Fibroblast of peridontal ligament (primary cell): ENCODE measurements at regions not wholly inside any gene's neighbourhood (a gene's known extent, or its start where the extent isn't known, plus 50 kb on each side); places are given as distances from the start of the nearest gene placed in this dataset.
A peak's percentile ranks its signal among the peaks of the same experiment; 100 is the strongest.
"Not testable (repeated sequence)": the region's sequence is repeated elsewhere in the genome, so short reads cannot be mapped to it uniquely, and the experiment has no call there.

Experiments used
- DNase-seq: peaks from one replicate; pipeline ENCODE4 v3.0.0-alpha.2; 2010; ENCODE audit errors: extremely low read depth

- no peak for DNase-seq
Measured at GRCh38 chr1:219352961-219353651, 179.4 kb downstream of the LYPLAL1 start.

GRCh38 chr1:219350172-219350931 lies 176.7 kb downstream of the LYPLAL1 start:
- peak; percentile 65 for DNase-seq

DNA sequence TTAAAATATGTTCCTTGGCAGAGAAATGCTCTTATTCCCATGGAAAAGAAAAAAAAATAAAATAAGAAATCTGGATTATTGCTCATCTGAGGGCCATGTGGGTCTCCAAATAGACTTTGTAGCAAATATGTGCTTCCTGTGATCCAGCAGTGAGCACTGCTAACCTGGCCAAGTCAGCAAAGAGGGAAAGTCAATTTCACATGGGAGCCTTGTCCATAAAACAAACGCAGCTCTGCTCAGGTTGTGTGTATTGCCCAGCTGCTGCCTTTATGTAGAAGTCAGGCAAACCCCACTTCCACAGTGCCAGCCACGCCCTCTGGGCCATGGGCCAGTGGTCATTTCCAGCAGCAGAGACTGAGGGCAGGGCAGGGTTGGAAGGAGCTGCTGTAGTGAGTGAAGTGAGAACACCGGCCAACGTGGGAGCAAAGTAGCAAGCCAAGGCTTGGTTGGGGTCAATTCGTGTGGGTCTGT lies 174.3 kb downstream of the LYPLAL1 start:
- no peak for DNase-seq

- no peak for DNase-seq
Measured at GRCh38 chr1:219347376-219347775, 173.7 kb downstream of the LYPLAL1 start.

DNA sequence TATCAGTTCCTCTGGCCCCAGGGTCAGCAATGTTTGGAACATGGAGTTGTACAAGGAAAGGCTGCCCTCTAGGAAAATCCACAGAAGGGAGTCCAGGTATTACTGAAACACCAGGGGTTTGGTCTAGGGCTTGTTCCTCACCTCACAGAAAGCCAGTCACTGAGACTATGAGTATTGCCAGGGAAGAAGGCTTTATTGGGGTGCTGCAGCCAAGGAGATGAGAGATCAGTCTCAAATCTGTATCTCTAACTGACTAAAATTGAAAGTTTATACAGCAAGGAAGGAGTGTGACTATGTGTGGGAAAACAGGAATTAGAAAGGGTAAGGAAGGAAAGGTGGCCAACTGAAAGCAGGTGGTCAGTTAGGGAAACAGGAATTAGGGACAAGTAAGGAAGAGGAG lies 172.3 kb downstream of the LYPLAL1 start:
- DNase-seq = no peak

DNA sequence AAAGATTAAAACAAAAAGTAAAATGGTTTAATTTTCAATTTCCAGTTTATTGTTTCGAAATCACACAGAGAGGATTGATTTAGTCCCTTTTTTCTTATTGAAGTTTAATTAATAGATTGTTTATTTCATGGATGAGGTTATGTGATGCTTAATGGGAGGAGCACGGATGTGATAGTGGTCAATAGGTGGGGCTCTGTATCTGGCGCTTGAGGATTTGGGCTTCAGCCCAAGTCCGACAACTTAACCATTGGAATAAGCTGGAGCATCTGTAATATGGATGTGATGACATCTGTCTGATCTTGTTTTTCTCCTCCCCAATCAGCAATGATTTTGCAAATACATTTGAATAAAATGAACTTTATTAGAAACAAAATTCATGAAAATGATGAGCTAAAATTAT lies 169.2 kb downstream of the LYPLAL1 start:
- no peak for DNase-seq

DNA sequence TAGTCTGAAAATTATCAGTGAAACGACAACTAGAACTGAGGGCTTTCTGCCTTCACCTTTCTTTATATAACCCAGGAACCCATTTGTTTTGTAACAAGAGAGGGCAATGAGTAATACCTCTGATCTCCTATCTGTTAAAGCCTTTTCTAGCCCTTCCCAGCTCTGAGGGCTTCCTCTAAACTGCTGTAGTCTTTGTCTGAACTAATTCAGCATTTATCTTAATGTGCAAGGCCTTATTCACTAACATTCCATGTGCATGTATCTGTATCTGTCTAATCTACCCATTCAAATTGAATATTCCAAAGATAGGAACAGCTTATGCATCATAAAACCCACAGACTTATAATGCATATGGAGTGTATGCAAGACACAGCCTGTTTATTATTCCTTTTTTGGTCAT lies 167.1 kb downstream of the LYPLAL1 start:
- DNase-seq = no peak

- peak; percentile 97 for DNase-seq
Measured at GRCh38 chr1:219339466-219339865, 165.8 kb downstream of the LYPLAL1 start.

DNA sequence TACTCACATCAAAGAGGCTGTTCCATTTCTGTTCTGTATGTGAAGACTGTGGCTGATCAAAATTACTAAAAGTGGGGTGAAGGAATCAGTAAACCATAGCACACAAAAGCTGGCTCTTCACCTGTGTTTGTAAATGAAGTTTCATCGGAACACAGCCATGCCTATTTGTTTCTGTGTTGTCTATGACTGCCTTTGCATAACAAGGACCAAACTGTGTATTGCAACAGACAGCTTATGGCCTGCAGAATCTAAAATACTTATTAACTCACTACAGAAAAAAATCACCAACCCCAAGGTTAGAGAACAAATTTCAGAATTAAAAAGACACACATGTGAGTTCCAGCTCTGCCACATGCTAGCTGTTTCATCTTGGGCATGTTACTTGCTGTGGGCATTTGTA lies 163.9 kb downstream of the LYPLAL1 start:
- DNase-seq = peak; percentile 29

DNA sequence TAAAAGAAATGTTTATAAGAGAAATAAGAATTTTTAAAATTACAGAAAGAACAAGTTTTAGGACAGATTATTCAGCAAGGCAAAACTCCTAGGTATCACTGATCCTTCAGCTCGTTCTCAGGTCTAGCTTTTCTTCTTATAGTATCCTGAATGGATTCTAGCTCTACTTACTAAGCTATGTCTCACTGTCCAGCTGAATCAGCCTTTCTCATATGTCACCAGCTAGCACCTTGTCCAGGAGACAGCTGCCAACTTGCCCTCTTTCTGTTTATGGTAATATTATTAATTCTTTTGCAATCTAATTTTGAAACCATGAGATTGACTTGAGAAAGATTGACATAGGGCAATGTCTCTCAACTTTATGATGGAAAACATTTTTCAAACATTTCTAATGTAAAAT lies 159.9 kb downstream of the LYPLAL1 start:
- no peak for DNase-seq

GRCh38 chr1:219331424-219331823 lies 157.7 kb downstream of the LYPLAL1 start:
- no peak for DNase-seq

DNA sequence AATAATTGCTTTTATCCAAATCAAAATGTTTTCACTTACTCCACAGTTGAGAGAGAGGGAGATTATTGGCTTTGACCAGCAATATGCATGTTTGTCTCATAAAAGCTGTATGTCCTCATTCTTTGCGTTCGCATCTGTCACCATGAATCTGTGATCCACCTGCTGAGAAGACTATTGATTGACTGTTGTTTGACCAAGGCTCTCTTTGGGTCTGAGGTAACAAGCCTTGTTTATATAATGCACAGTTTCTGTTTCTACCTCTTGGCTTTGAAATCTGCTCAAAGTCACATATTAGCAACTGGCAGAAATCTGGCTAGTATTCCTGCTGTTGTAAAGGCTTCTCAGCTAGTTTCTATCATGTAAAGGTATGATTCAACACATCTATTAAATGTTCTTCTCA lies 157.0 kb downstream of the LYPLAL1 start:
- no peak for DNase-seq

DNA sequence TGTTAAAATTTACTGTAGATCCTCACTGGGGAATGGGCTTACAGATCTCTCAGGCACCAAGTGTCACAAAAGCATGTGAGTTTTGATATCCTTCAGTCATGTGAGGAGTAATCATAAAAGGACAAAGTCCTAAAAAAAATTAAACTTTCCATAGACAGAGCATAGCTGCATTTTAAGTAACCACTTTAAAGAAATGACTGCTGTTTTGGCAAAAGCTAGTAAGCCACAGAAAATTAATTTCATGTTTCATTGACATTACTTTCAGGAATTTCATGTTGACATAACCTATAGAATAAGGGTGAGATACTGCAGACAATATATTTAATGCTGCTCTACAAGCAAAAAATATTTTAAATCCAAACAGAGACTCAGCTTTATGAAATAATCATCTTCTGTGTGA lies 156.3 kb downstream of the LYPLAL1 start:
- DNase-seq = peak; percentile 15

- peak; percentile 57 for DNase-seq
Measured at GRCh38 chr1:219329578-219329977, 155.9 kb downstream of the LYPLAL1 start.

DNA sequence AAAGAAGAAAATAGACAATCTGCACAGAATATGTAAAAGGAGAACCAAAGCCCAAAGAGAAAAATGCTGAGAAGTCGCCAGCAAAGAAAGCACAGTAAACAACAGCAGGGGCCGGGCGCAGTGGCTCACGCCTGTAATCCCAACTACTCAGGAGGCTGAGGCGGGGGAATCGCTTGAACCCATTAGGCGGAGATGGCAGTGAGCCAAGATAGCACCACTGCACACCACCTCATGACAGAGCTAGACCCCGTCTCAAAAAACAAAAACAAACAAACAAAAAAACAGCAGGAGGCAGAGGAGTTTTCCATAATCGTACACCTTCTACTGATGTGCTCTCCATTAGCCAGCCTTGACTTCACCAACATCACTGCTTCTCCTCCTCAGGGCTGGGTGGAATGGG lies 153.2 kb downstream of the LYPLAL1 start:
- DNase-seq = no peak

- no peak for DNase-seq
Measured at GRCh38 chr1:219325368-219325742, 151.7 kb downstream of the LYPLAL1 start.

DNA sequence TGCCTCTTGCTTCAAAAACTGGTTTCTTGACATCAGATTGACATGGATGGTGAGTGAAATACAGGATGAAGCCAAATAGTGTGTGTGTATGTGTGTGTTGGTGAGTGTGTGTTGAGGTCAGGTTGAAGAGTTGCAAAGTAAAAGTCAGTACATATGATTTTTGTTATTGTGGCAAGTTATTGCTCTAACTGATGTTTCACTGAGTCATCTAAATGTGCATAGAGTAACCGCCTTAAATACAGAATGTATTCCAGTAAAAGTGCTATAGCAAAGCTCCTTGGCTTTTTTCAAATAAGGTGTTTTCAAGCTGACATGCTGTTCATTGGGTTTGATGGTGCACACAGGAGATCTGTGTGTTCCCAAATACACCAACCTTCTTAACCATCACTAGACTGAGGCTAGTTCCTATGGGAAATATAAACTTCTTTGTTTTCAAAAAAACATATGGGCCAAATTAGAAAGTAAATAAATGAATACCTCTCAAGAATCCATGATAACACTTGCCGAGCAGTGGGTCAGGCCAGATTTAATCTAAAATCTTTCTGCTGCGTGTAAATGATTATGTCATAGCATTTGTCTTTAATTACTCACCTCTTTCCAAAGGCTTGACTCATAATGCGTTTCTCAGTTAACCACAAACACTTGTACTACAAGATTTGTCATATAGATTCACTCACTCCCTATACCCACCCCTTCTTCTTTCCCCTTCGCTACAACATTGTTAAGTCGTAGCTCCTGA lies 151.1 kb downstream of the LYPLAL1 start:
- peak; percentile 97 for DNase-seq

DNA sequence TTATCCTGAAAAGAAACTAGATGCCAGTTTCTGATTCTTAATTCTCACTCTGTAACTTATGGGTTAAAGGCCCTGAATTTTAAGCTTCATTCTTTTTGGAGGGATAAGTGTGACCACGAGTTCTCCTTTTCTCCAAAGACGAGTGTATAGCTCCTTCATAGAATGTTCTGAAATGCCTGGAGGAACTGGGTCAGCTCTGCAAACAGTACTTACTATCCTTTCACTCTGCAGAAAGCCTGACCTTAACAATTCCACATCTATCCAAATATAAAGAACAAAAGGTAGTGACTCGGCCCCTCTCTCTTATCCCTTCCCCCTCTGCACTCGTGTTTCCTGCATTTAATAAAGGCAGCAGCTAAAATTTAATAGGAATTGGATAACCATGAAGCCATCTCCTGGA lies 150.5 kb downstream of the LYPLAL1 start:
- no peak for DNase-seq

DNA sequence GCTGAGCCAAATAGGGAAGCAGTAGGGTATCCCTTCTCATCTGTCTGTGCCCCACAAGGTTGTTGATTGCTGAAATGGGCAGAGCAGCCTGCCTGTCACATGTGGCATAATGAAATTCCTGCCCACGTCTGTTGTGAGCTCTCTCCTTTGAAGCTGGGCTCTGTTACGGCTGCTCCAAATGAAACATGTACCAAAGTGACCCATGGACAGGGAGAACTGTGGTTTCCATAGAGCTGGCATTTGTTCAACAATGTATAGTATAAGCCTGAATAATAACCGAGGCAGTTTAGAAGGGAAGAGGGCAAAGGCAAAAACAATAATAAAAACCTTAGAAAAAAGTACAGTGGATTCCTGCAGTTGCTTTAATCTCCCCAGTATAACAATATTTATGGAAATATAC lies 149.7 kb downstream of the LYPLAL1 start:
- DNase-seq = no peak

DNA sequence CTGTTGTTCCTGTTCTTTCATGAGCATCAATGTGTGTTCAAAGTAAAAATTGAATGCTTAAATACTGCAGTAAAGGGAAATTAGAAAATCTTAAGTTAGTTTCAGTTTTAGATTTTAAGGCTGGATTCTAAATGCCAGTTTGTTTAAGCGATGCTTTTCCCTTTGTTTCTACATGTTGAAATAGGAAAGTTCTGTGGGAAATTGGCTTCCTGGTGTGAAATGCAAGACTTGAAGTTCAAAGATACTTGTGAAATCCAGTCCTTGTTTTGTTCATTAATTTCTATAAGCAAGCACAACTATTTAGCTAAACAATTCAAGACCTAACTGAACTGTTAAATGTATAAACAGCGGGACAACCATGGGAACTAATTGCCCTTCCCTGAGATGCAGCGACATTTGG lies 149.1 kb downstream of the LYPLAL1 start:
- peak; percentile 60 for DNase-seq

DNA sequence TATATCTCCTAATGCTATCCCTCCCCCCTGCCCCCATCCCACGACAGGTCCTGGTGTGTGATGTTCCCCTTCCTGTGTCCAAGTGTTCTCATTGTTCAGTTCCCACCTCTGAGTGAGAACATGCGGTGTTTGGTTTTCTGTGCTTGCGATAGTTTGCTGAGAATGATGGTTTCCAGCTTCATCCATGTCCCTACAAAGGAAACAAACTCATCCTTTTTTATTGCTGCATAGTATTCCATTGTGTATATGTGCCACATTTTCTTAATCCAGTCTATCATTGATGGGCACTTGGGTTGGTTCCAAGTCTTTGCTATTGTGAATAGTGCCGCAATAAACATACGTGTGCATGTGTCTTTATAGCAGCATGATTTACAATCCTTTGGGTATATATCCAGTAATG lies 146.9 kb downstream of the LYPLAL1 start:
- not testable (repeated sequence) for DNase-seq

DNA sequence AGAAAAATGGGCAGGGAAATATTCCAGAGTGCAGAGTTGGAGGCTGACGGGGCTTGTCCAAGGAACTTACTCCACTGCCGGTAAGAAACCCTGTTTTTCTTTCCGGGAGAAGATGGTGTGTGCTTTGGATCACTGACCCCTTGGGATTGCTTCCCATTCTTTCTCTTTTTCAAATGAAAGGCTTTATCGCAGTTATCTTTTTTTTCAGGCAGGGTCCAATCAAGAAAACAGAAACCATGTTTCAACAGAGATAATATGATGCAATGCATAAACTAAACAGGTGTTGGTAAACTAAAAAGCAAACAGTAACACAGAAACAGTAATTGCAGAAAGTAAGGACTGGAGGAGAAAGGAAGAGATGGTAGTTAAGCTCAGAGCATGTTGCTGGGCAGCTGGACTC lies 145.1 kb downstream of the LYPLAL1 start:
- no peak for DNase-seq
